ENCODE measurements at regions not wholly inside any gene's neighbourhood (a gene's known extent, or its start where the extent isn't known, plus 50 kb on each side); places are given as distances from the start of the nearest gene placed in this dataset.

DNA sequence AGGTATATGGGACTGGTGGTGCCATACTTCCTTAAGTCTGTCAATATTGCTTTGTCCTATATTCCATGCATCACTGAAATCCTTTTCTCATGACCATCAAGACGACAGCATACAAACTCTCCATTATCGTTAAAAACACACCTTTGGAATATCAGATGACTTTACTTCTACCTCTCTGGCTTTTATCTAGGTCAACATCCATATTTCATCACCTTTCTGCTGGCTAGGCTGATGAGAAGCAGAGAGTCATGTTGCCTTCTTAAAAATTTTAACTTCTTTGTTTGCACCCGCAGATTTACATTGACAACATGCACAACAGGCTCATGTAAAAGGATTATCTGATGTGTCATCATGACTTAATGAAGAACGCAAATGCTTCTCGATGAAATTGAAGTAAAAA is 771.4 kb downstream of the OLFM4 start:
- TF ChIP-seq CTCF (IDR thresholded peaks at IDR 0.05; ENCODE audit: poor library complexity), result no peak
- TF ChIP-seq EZH2phosphoT487 (IDR thresholded peaks at IDR 0.05; ENCODE audit: low read depth, severe bottlenecking, unreplicated experiment), result no peak
- no peak for TF ChIP-seq EZH2 (IDR thresholded peaks at IDR 0.05; ENCODE audit: borderline replicate concordance)
